ENCODE measurements at regions not wholly inside any gene's neighbourhood (a gene's known extent, or its start where the extent isn't known, plus 50 kb on each side); places are given as distances from the start of the nearest gene placed in this dataset.

DNA sequence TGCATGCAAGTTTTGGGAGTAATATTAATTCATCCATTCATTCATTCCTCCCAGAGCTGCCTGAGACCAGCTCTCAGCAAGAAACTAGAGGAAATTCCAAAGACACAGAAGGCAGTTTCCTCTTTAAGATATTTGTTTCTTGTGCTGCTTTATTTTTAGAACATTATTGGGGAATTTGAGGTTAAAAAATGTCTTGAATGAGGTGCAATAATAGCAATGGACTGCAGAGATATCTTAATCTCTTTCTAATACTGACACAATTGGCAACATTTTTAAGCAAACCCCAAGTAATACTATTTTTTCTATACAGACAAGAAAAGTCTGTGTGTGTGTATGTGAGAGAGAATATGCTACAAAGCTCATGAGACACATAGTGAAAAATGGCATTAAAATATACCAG is 190.2 kb upstream of the USP15 start:
- TF ChIP-seq CBX1 (IDR thresholded peaks at IDR 0.05; ENCODE audit: low read depth) (no peak), SMARCC2 (IDR thresholded peaks at IDR 0.05; ENCODE audit: low read depth) (no peak)

All from K562 (cell line).